Mononuclear cell (primary cell): ENCODE measurements at regions not wholly inside any gene's neighbourhood (a gene's known extent, or its start where the extent isn't known, plus 50 kb on each side); places are given as distances from the start of the nearest gene placed in this dataset.
"Not testable (repeated sequence)": the region's sequence is repeated elsewhere in the genome, so short reads cannot be mapped to it uniquely, and the experiment has no call there.

Experiments used
- H3K27me3 ChIP-seq: 2 replicates; pipeline ENCODE4 v1.6.0; 2011; ENCODE audit warnings: low read length, control low read depth; ENCODE audit not compliant: insufficient read depth
- H3K4me1 ChIP-seq: 2 replicates; pipeline ENCODE4 v1.5.1; 2011; ENCODE audit warnings: mild to moderate bottlenecking, low read length, control low read depth; ENCODE audit not compliant: insufficient read depth
- H3K4me3 ChIP-seq: 2 replicates; pipeline ENCODE4 v1.5.1; 2011; ENCODE audit warnings: mild to moderate bottlenecking, low read length, moderate library complexity
- H3K9me3 ChIP-seq: 2 replicates; pipeline ENCODE4 v1.5.1; 2011; ENCODE audit warnings: low read depth, mild to moderate bottlenecking, control low read depth, low read length

DNA sequence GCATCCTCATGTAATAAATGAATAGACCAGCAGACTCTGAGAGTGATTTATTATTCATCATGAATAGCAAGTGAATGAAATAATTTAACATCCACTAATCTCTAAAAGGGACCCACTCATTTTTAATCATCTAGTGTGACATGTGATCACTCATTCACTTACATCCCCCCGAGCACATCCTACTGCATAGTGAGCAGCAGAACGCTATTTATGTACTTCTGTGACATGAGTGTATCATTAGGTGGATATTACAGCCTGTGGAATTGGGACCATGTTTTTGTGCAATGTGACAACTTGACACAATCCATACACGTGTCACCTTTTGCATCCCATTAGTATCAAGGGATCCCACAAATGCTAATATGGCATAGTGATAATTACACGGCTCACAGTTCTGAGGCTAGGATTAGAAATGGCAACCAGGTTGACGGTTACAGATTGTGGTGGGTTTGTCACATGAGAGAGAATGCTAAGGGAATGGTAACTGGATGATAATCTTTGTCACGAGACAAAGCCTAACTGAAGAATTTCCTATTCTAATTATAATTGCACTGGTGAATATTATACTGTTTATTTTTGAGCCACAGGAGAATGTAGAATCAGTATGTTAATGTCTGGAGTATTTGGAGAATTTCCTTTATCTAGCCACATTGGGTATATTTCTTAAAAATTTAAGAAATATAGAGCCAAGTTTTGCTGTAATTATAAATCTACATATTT, 595.2 kb upstream of the TBL1XR1 start:
- Histone ChIP-seq H3K9me3 (no peaks in the 10 kb centered on the region), H3K4me3 (no peak overlapping the region)

DNA sequence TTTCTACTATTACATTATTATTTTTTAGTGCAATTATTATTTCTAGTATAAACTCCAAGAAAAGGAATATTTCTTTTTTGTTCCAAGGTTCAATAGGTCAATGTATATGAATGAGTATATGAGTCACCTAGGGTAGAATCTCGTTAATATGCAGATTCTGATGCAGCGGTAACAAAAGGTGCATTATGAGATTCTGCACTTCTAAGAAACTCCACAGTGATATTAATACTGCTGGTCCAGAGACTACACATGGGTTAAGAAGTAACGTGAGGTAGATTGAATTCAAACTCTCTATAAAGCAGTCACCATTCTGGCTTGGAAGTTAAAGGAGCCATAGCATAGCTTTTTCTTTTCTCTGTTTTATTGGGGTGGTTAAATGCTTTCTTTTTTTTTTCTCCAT, 596.2 kb upstream of the TBL1XR1 start:
- Histone ChIP-seq H3K4me1 (no peaks in the 10 kb centered on the region), H3K27me3 (no peaks in the 10 kb centered on the region), H3K9me3 (no peaks in the 10 kb centered on the region), H3K4me3 (no peak overlapping the region)

More for the DNA sequence above, 595.2 kb upstream of the TBL1XR1 start:
- H3K27me3 ChIP-seq: no peaks in the 10 kb centered on the region
- no peaks in the 10 kb centered on the region for H3K4me1 ChIP-seq

DNA sequence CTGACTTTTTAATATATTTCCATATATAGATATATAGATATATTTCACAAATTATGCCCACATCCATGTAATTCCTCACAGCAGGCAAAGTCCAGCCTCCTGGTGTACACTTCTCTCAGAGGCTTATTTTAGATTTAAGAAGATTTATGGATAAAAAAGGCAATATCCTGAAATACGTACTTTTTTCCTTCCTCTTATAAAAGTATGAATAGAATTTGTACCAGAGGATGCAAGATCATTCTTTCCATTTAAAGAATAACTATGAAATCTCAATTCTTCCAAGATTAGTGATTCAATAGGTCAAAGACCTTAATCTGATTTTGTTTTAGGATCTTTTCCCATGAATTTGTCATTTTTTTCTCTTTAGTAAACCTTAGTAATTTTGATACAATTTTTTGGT, 597.9 kb upstream of the TBL1XR1 start:
- Histone ChIP-seq H3K4me1 (no peaks in the 10 kb centered on the region), H3K27me3 (no peaks in the 10 kb centered on the region), H3K9me3 (no peaks in the 10 kb centered on the region), H3K4me3 (no peak overlapping the region)

DNA sequence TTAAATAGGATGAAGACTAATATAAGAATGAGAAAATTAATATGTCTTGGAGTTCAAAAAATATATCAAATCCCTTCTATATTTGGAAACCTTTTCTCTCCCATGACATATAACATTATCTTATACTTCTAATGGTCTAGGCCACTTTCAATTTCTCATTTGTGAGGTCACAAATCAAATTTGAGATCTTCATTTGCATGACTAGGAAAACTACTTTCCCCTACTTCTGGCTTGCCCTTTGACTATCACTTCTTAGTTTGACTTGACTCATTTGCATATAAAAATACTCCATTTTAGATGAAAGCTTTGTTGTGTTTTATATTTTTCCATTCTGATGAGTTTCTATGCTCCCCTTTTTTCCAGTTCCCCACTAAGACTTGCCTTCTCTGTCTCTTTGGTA, 598.6 kb upstream of the TBL1XR1 start:
- no peaks in the 10 kb centered on the region for H3K4me1 ChIP-seq
- no peaks in the 10 kb centered on the region for H3K9me3 ChIP-seq
- H3K27me3 ChIP-seq: no peaks in the 10 kb centered on the region
- H3K4me3 ChIP-seq: no peak overlapping the region

DNA sequence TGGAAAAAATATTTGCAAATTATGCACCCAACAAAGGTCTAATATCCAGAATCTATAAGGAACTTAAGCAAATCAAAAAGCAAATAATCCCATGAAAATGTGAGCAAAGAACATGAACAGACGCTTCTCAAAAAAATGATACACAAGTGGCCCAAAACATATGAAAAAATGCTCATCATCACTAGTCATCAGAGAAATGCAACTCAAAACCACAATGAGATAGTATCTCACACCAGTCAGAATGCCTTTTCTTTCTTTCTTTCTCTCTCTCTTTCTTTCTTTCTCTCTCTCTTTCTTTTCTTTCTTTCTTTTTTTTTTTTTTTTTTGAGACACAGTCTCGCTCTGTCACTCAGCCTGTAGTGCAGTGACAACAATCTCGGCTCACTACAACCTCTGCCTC, 602.9 kb upstream of the TBL1XR1 start:
- H3K4me3 ChIP-seq, H3K9me3 ChIP-seq, H3K27me3 ChIP-seq, H3K4me1 ChIP-seq: not testable (repeated sequence)

DNA sequence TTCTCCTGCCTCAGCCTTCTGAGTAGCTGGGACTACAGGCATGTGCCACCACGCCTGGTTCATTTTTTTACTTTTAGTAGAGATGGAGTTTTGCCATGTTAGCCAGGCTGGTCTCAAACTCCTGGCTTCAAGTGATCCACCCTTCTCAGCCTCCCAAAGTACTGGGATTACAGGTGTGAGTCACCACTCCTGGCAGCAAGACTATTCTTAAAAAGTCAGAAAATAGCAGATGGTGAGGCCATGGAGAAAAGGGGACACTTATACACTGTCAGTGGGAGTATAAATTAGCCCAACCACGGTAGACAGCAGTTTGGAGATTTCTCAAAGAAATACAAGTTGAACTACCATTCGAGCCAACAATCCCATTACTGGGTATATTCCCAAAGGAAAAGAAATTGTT, 603.3 kb upstream of the TBL1XR1 start:
- Histone ChIP-seq H3K9me3 (no peaks in the 10 kb centered on the region), H3K4me3 (no peak overlapping the region), H3K27me3 (no peaks in the 10 kb centered on the region), H3K4me1 (no peaks in the 10 kb centered on the region)

DNA sequence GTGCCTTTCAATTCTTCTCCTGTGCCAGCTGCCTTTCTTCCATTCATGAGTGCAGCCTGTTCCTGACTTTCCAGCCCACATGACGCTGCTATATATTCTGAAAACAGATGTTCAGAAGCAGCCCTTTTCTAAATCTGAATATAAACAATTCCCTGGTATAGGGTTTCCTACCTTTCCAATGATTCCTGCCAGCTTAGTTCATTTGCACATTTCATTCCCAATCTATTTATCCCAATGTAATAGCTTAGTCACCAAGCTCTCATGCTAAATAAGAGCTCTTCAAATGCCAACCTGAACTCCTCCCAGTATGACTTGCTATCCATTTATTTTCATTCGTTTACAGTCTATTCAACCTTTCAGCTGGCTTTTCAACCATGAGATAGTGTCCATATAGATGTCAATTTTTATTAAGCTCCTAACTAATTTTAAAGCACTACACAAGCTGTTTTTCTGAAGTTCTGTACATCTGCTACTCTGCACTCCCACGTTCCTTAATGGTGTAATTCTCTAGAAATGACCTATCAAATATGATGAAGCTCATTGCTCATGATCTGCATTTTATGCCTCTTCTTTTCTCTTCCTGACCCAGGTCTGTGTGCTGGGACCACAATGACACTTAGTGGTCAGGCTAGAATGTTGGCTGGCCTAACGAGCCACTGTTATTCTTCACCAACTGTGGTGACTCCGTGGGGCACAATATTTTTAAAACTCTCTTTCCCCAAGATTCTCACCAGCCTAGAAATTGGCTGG, 605.0 kb upstream of the TBL1XR1 start:
- H3K27me3 ChIP-seq: no peaks in the 10 kb centered on the region
- no peaks in the 10 kb centered on the region for H3K4me1 ChIP-seq
- no peak overlapping the region for H3K4me3 ChIP-seq
- no peaks in the 10 kb centered on the region for H3K9me3 ChIP-seq

DNA sequence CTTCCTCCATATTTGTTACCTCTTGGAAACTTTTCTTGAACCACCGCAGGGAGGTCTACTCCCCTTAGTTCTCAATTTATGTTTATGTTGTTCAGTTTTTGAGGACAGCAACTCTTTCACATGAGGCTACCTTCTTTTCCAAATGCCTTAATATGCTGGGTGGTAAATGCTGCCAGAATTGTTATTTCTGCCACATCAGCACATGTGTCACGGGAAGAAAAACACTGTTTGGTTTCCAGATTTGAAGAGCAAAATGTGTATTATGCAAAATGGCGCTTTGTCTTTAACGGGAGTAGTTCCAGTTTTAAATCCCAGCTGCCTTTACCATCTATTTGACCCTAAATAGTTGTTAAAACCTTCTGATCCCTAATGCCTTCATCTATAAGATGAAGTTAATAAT, 606.2 kb upstream of the TBL1XR1 start:
- Histone ChIP-seq H3K9me3 (no peaks in the 10 kb centered on the region), H3K4me3 (no peak overlapping the region), H3K4me1 (no peaks in the 10 kb centered on the region), H3K27me3 (no peaks in the 10 kb centered on the region)

DNA sequence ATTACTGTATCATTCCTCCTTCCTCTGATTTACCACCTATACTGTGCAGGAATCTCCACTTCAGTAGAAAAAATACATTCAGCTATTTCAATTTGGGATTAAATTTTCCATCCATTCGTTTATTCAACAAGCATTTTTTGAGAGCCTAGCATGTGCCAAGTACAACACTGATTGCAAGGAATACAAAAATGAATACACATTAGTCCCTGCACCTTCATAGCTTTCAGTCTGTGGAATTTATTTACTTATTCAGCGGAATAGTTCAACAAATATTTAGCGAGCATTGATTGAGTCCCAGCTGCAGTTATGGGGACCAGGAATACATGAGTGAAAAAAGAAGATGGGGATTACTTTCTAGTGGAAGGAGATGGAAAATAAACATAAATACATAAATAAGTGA, 606.8 kb upstream of the TBL1XR1 start:
- H3K27me3 ChIP-seq: no peaks in the 10 kb centered on the region
- H3K4me1 ChIP-seq: no peaks in the 10 kb centered on the region
- H3K4me3 ChIP-seq: no peak overlapping the region
- no peaks in the 10 kb centered on the region for H3K9me3 ChIP-seq

DNA sequence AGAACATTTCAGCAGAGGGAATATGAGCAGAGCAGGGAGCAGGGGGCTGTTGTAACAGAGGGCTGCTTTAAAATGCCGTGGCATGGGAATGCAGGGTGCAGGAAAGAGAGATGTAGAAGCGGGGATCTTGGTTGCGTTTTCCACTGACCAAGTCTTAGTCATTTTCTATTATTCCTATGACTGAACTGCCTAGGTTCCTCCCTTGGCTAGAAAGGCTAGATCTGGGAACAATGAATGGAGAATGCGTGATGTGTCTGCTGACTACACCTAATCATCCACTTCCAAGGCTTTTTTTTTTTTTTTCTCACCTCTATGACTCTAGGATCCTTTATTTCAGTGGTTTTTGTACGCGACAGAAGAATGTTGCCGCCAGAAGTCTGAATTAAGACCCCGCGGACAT, 607.4 kb upstream of the TBL1XR1 start:
- H3K4me3 ChIP-seq: no peak overlapping the region

DNA sequence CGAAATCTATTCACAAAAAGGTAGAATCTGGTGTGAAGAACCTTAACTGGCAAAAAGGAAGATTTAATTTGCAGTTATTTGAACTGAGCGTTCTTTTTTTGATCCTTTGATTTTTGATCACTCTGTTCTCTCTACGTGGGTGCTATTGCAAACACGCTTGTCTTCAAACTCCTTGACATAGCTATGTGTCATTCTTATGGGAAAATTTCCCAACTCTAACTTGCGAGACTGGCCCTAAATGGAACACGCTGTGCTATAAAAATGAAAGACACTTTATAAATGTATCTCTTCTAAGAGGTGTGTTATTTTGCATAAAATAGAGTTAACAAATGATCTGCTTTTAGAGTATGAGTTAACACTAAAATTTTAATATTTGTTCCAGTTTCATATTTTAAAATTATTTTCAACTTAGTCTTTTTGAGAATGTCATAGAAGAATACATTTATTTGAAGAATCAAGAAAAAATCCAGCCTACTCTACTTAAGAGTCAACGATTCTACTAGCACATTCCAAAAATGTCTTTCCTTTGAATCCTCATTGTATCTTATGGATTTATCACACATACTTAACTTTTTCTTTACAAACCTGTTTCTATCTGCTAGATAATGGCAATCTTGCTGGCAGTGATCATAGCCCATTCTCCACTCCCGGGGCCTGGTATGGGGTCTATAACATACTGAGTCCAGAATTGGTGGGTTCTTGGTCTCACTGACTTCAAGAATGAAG, 610.0 kb upstream of the TBL1XR1 start:
- H3K9me3 ChIP-seq: no peaks in the 10 kb centered on the region
- H3K27me3 ChIP-seq: no peaks in the 10 kb centered on the region
- no peak overlapping the region for H3K4me3 ChIP-seq
- no peaks in the 10 kb centered on the region for H3K4me1 ChIP-seq

More for the DNA sequence above, 607.4 kb upstream of the TBL1XR1 start:
- Histone ChIP-seq H3K27me3 (no peaks in the 10 kb centered on the region), H3K9me3 (no peaks in the 10 kb centered on the region), H3K4me1 (no peaks in the 10 kb centered on the region)

DNA sequence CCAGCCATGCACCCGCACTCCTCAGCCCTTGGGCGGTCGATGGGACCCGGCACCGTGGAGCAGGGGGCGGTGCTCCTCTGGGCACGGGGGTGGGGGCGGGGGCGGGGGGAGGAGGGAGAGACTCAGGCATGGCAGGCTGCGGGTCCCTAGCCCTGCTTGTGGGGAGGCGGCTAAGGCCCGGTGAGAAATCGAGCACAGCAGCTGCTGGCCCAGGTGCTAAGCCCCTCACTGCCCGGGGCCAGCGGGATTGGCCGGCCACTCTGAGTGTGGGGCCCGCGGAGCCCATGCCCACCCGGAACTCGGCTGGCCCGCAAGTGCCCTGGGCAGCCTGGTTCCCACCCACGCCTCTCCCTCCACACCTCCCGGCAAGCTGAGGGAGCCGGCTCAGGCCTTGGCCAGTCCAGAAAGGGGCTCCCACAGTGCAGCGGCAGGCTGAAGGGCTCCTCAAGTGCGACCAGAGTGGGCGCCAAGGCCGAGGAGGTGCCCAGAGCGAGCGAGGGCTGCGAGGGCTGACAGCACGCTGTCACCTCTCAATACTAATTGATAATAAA, 611.7 kb upstream of the TBL1XR1 start:
- not testable (repeated sequence) for H3K27me3 ChIP-seq, H3K4me1 ChIP-seq, H3K4me3 ChIP-seq, H3K9me3 ChIP-seq

DNA sequence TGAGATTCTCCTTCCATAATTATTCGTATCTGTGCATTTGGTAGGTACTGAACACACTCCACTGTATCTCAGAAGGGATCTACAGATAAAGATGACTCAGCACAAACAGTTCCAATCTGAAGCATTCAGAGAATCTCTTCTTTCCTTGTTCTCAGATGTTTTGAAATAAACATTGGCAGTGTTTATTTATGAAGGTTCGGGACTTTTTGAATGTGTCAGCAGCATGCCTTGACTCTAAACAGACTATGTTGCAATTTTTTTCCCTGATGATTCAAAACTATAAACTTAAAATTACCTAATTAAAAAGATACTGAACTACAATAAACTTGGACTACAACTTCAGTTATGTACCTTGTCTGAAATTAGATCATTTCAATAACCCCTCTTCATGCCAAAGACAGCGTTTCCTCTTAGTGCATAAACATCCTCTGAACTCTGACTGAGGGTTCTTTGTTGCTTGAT, 612.9 kb upstream of the TBL1XR1 start:
- Histone ChIP-seq H3K4me1 (no peaks in the 10 kb centered on the region), H3K4me3 (no peak overlapping the region), H3K9me3 (no peaks in the 10 kb centered on the region), H3K27me3 (no peaks in the 10 kb centered on the region)

DNA sequence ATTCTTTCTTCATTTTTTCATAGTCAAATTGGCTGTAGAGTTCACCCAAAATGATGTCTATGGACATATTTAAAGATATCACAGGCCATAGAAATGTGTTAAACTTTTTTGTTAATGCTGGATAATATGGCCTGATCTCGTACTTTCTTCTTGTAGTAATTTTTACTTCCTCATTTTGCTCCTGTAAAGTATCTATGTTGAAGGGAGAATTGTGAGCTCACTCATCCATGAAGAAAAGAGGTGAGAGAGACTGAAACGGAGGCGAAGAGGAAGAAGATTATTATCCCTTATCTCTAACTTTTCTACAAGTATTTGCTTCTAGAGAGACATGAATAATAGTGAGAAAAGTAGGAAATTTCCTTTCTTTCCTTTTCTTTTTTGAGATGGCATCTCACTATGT, 613.8 kb upstream of the TBL1XR1 start:
- H3K27me3 ChIP-seq: no peaks in the 10 kb centered on the region
- H3K9me3 ChIP-seq: no peaks in the 10 kb centered on the region
- H3K4me1 ChIP-seq: no peaks in the 10 kb centered on the region
- no peak overlapping the region for H3K4me3 ChIP-seq

DNA sequence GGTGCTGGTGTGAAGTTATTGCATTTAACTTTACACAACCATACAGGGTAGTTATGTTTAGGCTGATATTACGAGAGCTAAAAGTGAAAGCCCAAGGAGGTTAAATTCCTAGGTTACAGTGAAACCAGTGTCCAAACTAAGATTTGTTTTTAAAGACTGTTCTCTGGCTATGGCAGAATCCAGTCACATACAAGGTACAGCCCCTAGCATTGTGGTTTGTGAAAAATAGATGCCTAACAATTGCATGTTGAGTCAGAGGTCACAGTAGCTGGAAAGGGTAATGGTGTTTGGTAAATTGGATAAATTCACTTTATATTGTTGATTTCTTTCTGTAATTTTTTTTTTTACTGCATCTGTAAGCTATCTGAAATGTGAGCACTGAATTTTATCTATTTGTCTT, 614.6 kb upstream of the TBL1XR1 start:
- Histone ChIP-seq H3K9me3 (no peaks in the 10 kb centered on the region), H3K4me3 (no peak overlapping the region), H3K27me3 (no peaks in the 10 kb centered on the region), H3K4me1 (no peaks in the 10 kb centered on the region)
